ENCODE measurements at regions not wholly inside any gene's neighbourhood (a gene's known extent, or its start where the extent isn't known, plus 50 kb on each side); places are given as distances from the start of the nearest gene placed in this dataset.

DNA sequence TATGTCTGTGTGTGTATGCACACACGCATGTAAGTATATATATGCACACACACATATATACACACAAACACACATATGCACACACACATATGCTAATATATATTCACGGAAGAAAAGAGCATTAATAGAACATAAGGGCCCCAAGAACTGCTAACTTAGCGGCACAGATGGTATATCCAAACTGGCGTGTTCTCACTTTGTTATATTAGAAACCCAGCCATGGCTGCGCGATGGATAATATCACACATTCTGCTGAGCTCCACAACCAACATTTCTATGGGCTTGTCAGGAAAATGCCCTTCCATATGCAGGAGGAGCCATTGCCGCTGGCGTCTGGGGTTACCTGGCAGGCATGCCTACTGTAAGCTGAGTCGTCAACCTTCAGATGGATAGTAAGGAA lies 122.1 kb downstream of the TTLL2 start:
- no peaks in the 10 kb centered on the region for H3K9me3 ChIP-seq (ENCODE audit: control insufficient read depth, insufficient read depth, low read length)
- H3F3A ChIP-seq (ENCODE audit: control insufficient read depth, insufficient read depth) = no peaks in the 10 kb centered on the region
- H3K4me2 ChIP-seq (ENCODE audit: low read length) = no peak overlapping the region
- H3K36me3 ChIP-seq (ENCODE audit: control insufficient read depth, low read length) = no peaks in the 10 kb centered on the region
- H3K27me3 ChIP-seq (ENCODE audit: control insufficient read depth, low read length) = no peaks in the 10 kb centered on the region
- H3K4me1 ChIP-seq (ENCODE audit: control insufficient read depth, low read length) = no peaks in the 10 kb centered on the region
- no peaks in the 10 kb centered on the region for H4K20me1 ChIP-seq (ENCODE audit: control insufficient read depth, insufficient read depth, low read depth, low read length)
- H3K27ac ChIP-seq (ENCODE audit: low read depth, low read length) = no peak overlapping the region
- H3K9me2 ChIP-seq (replicated peaks; ENCODE audit: control insufficient read depth, low read length) = no peaks in the 10 kb centered on the region
- H3K4me3 ChIP-seq (ENCODE audit: low read length) = no peak overlapping the region
- no peaks in the 10 kb centered on the region for H3K79me2 ChIP-seq (ENCODE audit: control insufficient read depth, low read length)
- TF ChIP-seq EZH2phosphoT487 (IDR thresholded peaks at IDR 0.05; ENCODE audit: borderline replicate concordance, low read length) = no peak
- TF ChIP-seq, protein P1, sequence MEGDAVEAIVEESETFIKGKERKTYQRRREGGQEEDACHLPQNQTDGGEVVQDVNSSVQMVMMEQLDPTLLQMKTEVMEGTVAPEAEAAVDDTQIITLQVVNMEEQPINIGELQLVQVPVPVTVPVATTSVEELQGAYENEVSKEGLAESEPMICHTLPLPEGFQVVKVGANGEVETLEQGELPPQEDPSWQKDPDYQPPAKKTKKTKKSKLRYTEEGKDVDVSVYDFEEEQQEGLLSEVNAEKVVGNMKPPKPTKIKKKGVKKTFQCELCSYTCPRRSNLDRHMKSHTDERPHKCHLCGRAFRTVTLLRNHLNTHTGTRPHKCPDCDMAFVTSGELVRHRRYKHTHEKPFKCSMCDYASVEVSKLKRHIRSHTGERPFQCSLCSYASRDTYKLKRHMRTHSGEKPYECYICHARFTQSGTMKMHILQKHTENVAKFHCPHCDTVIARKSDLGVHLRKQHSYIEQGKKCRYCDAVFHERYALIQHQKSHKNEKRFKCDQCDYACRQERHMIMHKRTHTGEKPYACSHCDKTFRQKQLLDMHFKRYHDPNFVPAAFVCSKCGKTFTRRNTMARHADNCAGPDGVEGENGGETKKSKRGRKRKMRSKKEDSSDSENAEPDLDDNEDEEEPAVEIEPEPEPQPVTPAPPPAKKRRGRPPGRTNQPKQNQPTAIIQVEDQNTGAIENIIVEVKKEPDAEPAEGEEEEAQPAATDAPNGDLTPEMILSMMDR (IDR thresholded peaks at IDR 0.05; ENCODE audit: low read depth, low read length, poor library complexity, severe bottlenecking) = no peak

DNA sequence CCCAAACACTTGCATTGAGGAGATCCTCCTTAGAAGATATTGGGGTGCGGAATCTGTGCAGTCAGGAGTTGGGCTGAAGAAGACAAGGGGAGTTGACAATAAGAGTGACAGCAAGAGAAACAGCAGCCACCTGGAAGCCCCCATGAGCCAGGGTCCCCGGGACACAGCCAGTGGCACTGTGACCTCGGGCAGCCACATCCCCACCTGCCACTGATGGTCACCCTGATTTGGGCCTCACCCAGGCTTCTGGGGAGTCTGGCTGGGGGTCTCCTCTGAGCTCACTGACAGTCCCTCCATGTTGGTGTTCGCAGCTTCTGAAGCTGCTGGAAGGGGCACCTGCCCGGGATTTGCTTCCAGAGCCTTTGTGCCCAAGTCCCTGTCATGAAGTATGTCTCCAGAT lies 123.5 kb downstream of the TTLL2 start:
- Histone ChIP-seq H3K4me3 (ENCODE audit: low read length) (no peak overlapping the region), H3K36me3 (ENCODE audit: control insufficient read depth, low read length) (no peaks in the 10 kb centered on the region), H3K4me1 (ENCODE audit: control insufficient read depth, low read length) (no peaks in the 10 kb centered on the region), H3K9me3 (ENCODE audit: control insufficient read depth, insufficient read depth, low read length) (no peaks in the 10 kb centered on the region), H4K20me1 (ENCODE audit: control insufficient read depth, insufficient read depth, low read depth, low read length) (no peaks in the 10 kb centered on the region), H3K4me2 (ENCODE audit: low read length) (no peak overlapping the region), H3F3A (ENCODE audit: control insufficient read depth, insufficient read depth) (no peaks in the 10 kb centered on the region), H3K9me2 (replicated peaks; ENCODE audit: control insufficient read depth, low read length) (no peaks in the 10 kb centered on the region), H3K27me3 (ENCODE audit: control insufficient read depth, low read length) (no peaks in the 10 kb centered on the region), H3K27ac (ENCODE audit: low read depth, low read length) (no peak overlapping the region), H3K79me2 (ENCODE audit: control insufficient read depth, low read length) (no peaks in the 10 kb centered on the region)
- TF ChIP-seq EZH2phosphoT487 (IDR thresholded peaks at IDR 0.05; ENCODE audit: borderline replicate concordance, low read length) = no peak
- TF ChIP-seq, protein P1 (IDR thresholded peaks at IDR 0.05; ENCODE audit: low read depth, low read length, poor library complexity, severe bottlenecking) = no peak

DNA sequence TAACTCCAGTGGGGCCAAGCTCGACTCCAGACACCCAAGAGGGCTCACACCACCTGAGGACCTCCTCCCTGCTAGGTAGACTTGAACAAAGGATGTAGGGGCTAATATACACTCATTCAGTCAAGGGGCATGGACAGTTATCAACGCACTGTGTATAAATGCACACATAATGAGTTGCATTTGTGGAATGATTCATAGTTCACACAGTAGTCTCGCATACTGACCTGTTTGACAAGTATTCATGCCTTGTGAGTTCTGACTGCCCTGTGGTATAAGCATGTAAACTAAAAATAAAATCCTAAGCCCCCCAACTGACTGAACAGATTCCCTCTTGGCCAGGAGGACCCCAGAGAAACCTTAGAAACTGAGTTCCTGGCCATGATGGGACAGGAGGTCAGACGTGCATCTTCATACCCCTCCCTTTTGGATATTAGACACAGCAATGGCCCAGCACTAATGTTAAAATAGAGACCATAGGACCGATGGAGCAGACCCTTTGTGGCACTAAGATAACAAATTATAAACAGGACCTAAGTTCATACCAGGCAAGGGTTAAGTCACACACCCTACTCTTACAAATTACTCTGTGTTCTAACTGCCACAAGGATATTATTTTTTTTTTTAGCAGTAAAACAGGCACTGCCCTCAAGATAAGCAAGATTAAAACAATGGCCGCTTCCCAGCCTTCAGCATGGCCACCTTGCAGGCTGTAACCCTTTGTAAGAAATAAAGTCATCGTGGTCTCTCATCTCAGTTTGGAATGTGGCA lies 124.4 kb downstream of the TTLL2 start:
- no peaks in the 10 kb centered on the region for H3K79me2 ChIP-seq (ENCODE audit: control insufficient read depth, low read length)
- no peak overlapping the region for H3K4me2 ChIP-seq (ENCODE audit: low read length)
- no peak overlapping the region for H3K27ac ChIP-seq (ENCODE audit: low read depth, low read length)
- no peaks in the 10 kb centered on the region for H4K20me1 ChIP-seq (ENCODE audit: control insufficient read depth, insufficient read depth, low read depth, low read length)
- H3F3A ChIP-seq (ENCODE audit: control insufficient read depth, insufficient read depth) = no peaks in the 10 kb centered on the region
- H3K4me3 ChIP-seq (ENCODE audit: low read length) = no peak overlapping the region
- no peaks in the 10 kb centered on the region for H3K9me3 ChIP-seq (ENCODE audit: control insufficient read depth, insufficient read depth, low read length)
- no peaks in the 10 kb centered on the region for H3K9me2 ChIP-seq (replicated peaks; ENCODE audit: control insufficient read depth, low read length)
- H3K27me3 ChIP-seq (ENCODE audit: control insufficient read depth, low read length) = no peaks in the 10 kb centered on the region
- H3K36me3 ChIP-seq (ENCODE audit: control insufficient read depth, low read length) = no peaks in the 10 kb centered on the region
- H3K4me1 ChIP-seq (ENCODE audit: control insufficient read depth, low read length) = no peaks in the 10 kb centered on the region
- TF ChIP-seq, protein P1 (IDR thresholded peaks at IDR 0.05; ENCODE audit: low read depth, low read length, poor library complexity, severe bottlenecking) = no peak
- no peak for TF ChIP-seq EZH2phosphoT487 (IDR thresholded peaks at IDR 0.05; ENCODE audit: borderline replicate concordance, low read length)

All from DOHH2 (cell line).